ENCODE measurements at regions not wholly inside any gene's neighbourhood (a gene's known extent, or its start where the extent isn't known, plus 50 kb on each side); places are given as distances from the start of the nearest gene placed in this dataset.

- H3K36me3 Mint-ChIP-seq (ENCODE audit: insufficient read depth in 1 of 3, low read depth in 3 of 3) = no peaks in the 10 kb centered on the region
- no peak overlapping the region for H4K5ac ChIP-seq (ENCODE audit: insufficient read length, low read depth, low read length)
- no peak overlapping the region for H3K27ac ChIP-seq (ENCODE audit: insufficient read length, low read depth, low read length)
- no peak overlapping the region for H3K27ac Mint-ChIP-seq
- no peak overlapping the region for H3K14ac ChIP-seq (ENCODE audit: insufficient read depth, low read length)
- H3K4me1 ChIP-seq (ENCODE audit: insufficient read depth, low read length) = no peaks in the 10 kb centered on the region
- H2AFZ ChIP-seq (ENCODE audit: low read length) = no peak overlapping the region
- no peak overlapping the region for H3K4me3 Mint-ChIP-seq
- H3K4me2 ChIP-seq (ENCODE audit: insufficient read depth, insufficient read length, low read length) = no peak overlapping the region
- H3K23me2 ChIP-seq (ENCODE audit: insufficient read length, low read depth, low read length, poor library complexity, severe bottlenecking) = no peaks in the 10 kb centered on the region
- no peaks in the 10 kb centered on the region for H3K27me3 Mint-ChIP-seq (ENCODE audit: low read depth)
- H3K79me2 ChIP-seq (ENCODE audit: insufficient read depth, low read length) = no peaks in the 10 kb centered on the region
- H3K4me1 Mint-ChIP-seq = no peaks in the 10 kb centered on the region
- DNase-seq = no peak
- H3T11ph ChIP-seq (ENCODE audit: low read length) = no peak overlapping the region
- H2BK5ac ChIP-seq (ENCODE audit: insufficient read length, low read length) = no peak overlapping the region
- no peak overlapping the region for H3K18ac ChIP-seq (ENCODE audit: insufficient read length, low read depth, low read length)
- H3K9me3 ChIP-seq (ENCODE audit: control insufficient read depth, low read depth, low read length) = no peaks in the 10 kb centered on the region
- no peak overlapping the region for H2AK5ac ChIP-seq (ENCODE audit: insufficient read length, low read length)
- H4K91ac ChIP-seq (ENCODE audit: insufficient read length, low read depth, low read length) = no peak overlapping the region
- no peak overlapping the region for H2BK20ac ChIP-seq (ENCODE audit: low read depth, low read length, poor library complexity, severe bottlenecking)
- WGBS (ENCODE audit: extremely low coverage, insufficient read length, low lambda C conversion rate) = no CpG with 5 or more reads among the region's 2 CpGs
- H3K79me1 ChIP-seq (ENCODE audit: insufficient read depth, low read depth, low read length, poor library complexity, severe bottlenecking) = no peaks in the 10 kb centered on the region
- H3K9ac ChIP-seq (ENCODE audit: extremely low read depth, insufficient read length, low read length) = no peak overlapping the region
- H2BK12ac ChIP-seq (ENCODE audit: insufficient read length, low read depth, low read length) = no peak overlapping the region
- H3K56ac ChIP-seq (ENCODE audit: insufficient read length, low read depth, low read length) = no peak overlapping the region
- no peaks in the 10 kb centered on the region for H3K27me3 ChIP-seq (ENCODE audit: insufficient read depth, low read length)
- no peak overlapping the region for H2BK15ac ChIP-seq (ENCODE audit: low read depth, low read length)
- no peak overlapping the region for H2BK120ac ChIP-seq (ENCODE audit: low read depth, low read length, poor library complexity, severe bottlenecking)
- H3K9me3 Mint-ChIP-seq = no peaks in the 10 kb centered on the region
- H3K4ac ChIP-seq (ENCODE audit: low read depth, low read length) = no peak overlapping the region
- TF ChIP-seq CTCF (conservative IDR thresholded peaks at IDR 0.05) = no peak
- no peak overlapping the region for H3K23ac ChIP-seq (ENCODE audit: insufficient read length, low read depth, low read length)
- no peak overlapping the region for H4K8ac ChIP-seq (replicated peaks; ENCODE audit: insufficient read length, low read depth, low read length)
- H4K20me1 ChIP-seq (ENCODE audit: control insufficient read depth, insufficient read depth, insufficient read length) = no peaks in the 10 kb centered on the region
Observed at GRCh38 chr5:12399868-12400267, 495.6 kb upstream of the CTNND2 start.
